Mesenchymal stem cell (in vitro differentiated cells and primary cell): ENCODE measurements at regions not wholly inside any gene's neighbourhood (a gene's known extent, or its start where the extent isn't known, plus 50 kb on each side); places are given as distances from the start of the nearest gene placed in this dataset.

Source experiments
- DNase-seq: peaks from one replicate; pipeline ENCODE4 v3.0.0-alpha.2; 2013
- H2AFZ ChIP-seq: one replicate; pipeline ENCODE4 v1.6.1; 2013; ENCODE audit warnings: low read depth, mild to moderate bottlenecking, control low read depth, inconsistent platforms, low read length, moderate library complexity
- H2AK5ac ChIP-seq: 2 replicates; pipeline ENCODE4 v1.6.1; 2013; ENCODE audit warnings: low read length, moderate library complexity, mild to moderate bottlenecking, inconsistent platforms; ENCODE audit not compliant: severe bottlenecking
- H2BK120ac ChIP-seq: one replicate; pipeline ENCODE4 v1.6.1; 2013; ENCODE audit warnings: low read depth, mild to moderate bottlenecking, inconsistent platforms, low read length, moderate library complexity
- H2BK12ac ChIP-seq, 2 experiments: one replicate each; pipeline ENCODE4 v1.6.1; 2013; ENCODE audit warnings: inconsistent platforms in 2 of 2, low read length in 2 of 2, mild to moderate bottlenecking in 2 of 2, moderate library complexity in 2 of 2, control low read depth in 1 of 2
- H2BK15ac ChIP-seq: one replicate; pipeline ENCODE4 v1.6.1; 2013; ENCODE audit warnings: mild to moderate bottlenecking, low read depth, inconsistent platforms; ENCODE audit not compliant: poor library complexity, severe bottlenecking
- H2BK5ac ChIP-seq: 2 replicates; pipeline ENCODE4 v1.6.1; 2013; ENCODE audit warnings: low read depth, mild to moderate bottlenecking, low read length, control low read depth, inconsistent platforms; ENCODE audit not compliant: poor library complexity, severe bottlenecking
- H3K14ac ChIP-seq, 2 experiments: one replicate each; pipeline ENCODE4 v1.6.1; 2013; ENCODE audit warnings: inconsistent platforms in 2 of 2, low read length in 2 of 2, control low read depth in 1 of 2, mild to moderate bottlenecking in 1 of 2, moderate library complexity in 1 of 2
- H3K18ac ChIP-seq, 2 experiments: one replicate each; pipeline ENCODE4 v1.6.1; 2013; ENCODE audit warnings: inconsistent platforms in 2 of 2, low read length in 2 of 2, control low read depth in 1 of 2, low read depth in 1 of 2, mild to moderate bottlenecking in 1 of 2
- H3K23ac ChIP-seq, 2 experiments: one replicate each; pipeline ENCODE4 v1.6.1; 2013; ENCODE audit warnings: inconsistent platforms in 2 of 2, low read length in 2 of 2, mild to moderate bottlenecking in 2 of 2, moderate library complexity in 2 of 2, control low read depth in 1 of 2
- H3K27ac ChIP-seq: 2 replicates; pipeline ENCODE4 v1.5.1; 2013; ENCODE audit warnings: mild to moderate bottlenecking, moderate library complexity, low read length, control low read depth, inconsistent platforms; ENCODE audit not compliant: poor library complexity, severe bottlenecking
- H3K27me3 ChIP-seq, 2 experiments: 2 replicates each; pipeline versions ENCODE4 v1.6.1 to v1.7.0; 2013; ENCODE audit warnings: low read length in 2 of 2, mild to moderate bottlenecking in 2 of 2, moderate library complexity in 2 of 2, control low read depth in 1 of 2, inconsistent platforms in 1 of 2; ENCODE audit not compliant: control insufficient read depth in 1 of 2, insufficient read depth in 1 of 2
- H3K36me3 ChIP-seq, 2 experiments: 2 replicates each; pipeline versions ENCODE4 v1.6.1 to v1.7.0; 2013; ENCODE audit warnings: low read length in 2 of 2, control low read depth in 1 of 2, inconsistent platforms in 1 of 2, low read depth in 1 of 2, mild to moderate bottlenecking in 1 of 2; ENCODE audit not compliant: insufficient read depth in 2 of 2, control insufficient read depth in 1 of 2
- H3K4ac ChIP-seq, 2 experiments: one replicate each; pipeline ENCODE4 v1.6.1; 2013; ENCODE audit warnings: inconsistent platforms in 2 of 2, low read length in 2 of 2, mild to moderate bottlenecking in 2 of 2, moderate library complexity in 2 of 2, control low read depth in 1 of 2, low read depth in 1 of 2
- H3K4me1 ChIP-seq: 2 replicates; pipeline ENCODE4 v1.6.1; 2013; ENCODE audit warnings: low read depth, low read length, control low read depth; ENCODE audit not compliant: control insufficient read depth, insufficient read depth
- H3K4me2 ChIP-seq: 2 replicates; pipeline ENCODE4 v1.6.1; 2013; ENCODE audit warnings: low read length, mild to moderate bottlenecking, inconsistent platforms; ENCODE audit not compliant: poor library complexity, severe bottlenecking
- H3K4me3 ChIP-seq, 2 experiments: 2 replicates each; pipeline versions ENCODE4 v1.5.1 to v1.7.0; 2013; ENCODE audit warnings: low read length in 2 of 2, mild to moderate bottlenecking in 2 of 2, control low read depth in 1 of 2, low read depth in 1 of 2; ENCODE audit not compliant: insufficient read depth in 1 of 2
- H3K79me1 ChIP-seq: replicated peaks from 2 replicates; pipeline ENCODE4 v1.6.1; 2013; ENCODE audit warnings: mild to moderate bottlenecking, control low read depth, low read length, inconsistent platforms; ENCODE audit not compliant: poor library complexity, severe bottlenecking
- H3K9ac ChIP-seq: 2 replicates; pipeline ENCODE4 v1.7.0; 2013; ENCODE audit warnings: mild to moderate bottlenecking, low read length, moderate library complexity
- H3K9me3 ChIP-seq: 2 replicates; pipeline ENCODE4 v1.7.0; 2013; ENCODE audit warnings: mild to moderate bottlenecking, low read length; ENCODE audit not compliant: control insufficient read depth
- H4K8ac ChIP-seq: one replicate; pipeline ENCODE4 v1.6.1; 2013; ENCODE audit warnings: inconsistent platforms, mild to moderate bottlenecking, low read length, moderate library complexity
- H4K91ac ChIP-seq: one replicate; pipeline ENCODE4 v1.6.1; 2013; ENCODE audit warnings: mild to moderate bottlenecking, low read length, inconsistent platforms
- WGBS: methylation state at CpG from one replicate; pipeline ENCODE4 v1.1.7; 2013; ENCODE audit warnings: mixed read lengths; 5-methylcytosine and 5-hydroxymethylcytosine counted together

GRCh38 chr4:124910327-124910726 is 197.8 kb upstream of the ANKRD50 start:
- Histone ChIP-seq H3K27me3 (no peaks in the 10 kb centered on the region), H3K4me2 (no peak overlapping the region), H4K8ac (no peak overlapping the region), H2AK5ac (no peak overlapping the region), H3K14ac (no peak overlapping the region), H3K4me3 (no peak overlapping the region), H3K27ac (no peak overlapping the region), H3K9me3 (peaks cover 20% of the 10 kb centered on the region), H2BK15ac (no peak overlapping the region), H3K4me1 (no peaks in the 10 kb centered on the region), H2BK12ac (no peak overlapping the region), H3K79me1 (no peaks in the 10 kb centered on the region), H3K23ac (no peak overlapping the region), H3K36me3 (no peaks in the 10 kb centered on the region), H2AFZ (no peak overlapping the region), H2BK5ac (no peak overlapping the region), H4K91ac (no peak overlapping the region), H3K18ac (no peak overlapping the region), H3K4ac (no peak overlapping the region), H3K9ac (no peak overlapping the region), H2BK120ac (no peak overlapping the region)
- no peak for DNase-seq

- Histone ChIP-seq H4K8ac (no peak overlapping the region), H2BK120ac (no peak overlapping the region), H3K18ac (peak overlapping the region in 1 of 2 experiments; percentile 12), H2BK15ac (no peak overlapping the region), H3K4ac (no peak overlapping the region), H3K4me1 (no peaks in the 10 kb centered on the region), H3K9ac (no peak overlapping the region), H2BK5ac (no peak overlapping the region), H2AK5ac (no peak overlapping the region), H3K27me3 (no peaks in the 10 kb centered on the region), H3K27ac (no peak overlapping the region), H4K91ac (no peak overlapping the region), H3K4me2 (no peak overlapping the region), H2BK12ac (no peak overlapping the region), H3K79me1 (no peaks in the 10 kb centered on the region), H3K14ac (no peak overlapping the region), H3K36me3 (no peaks in the 10 kb centered on the region), H3K23ac (no peak overlapping the region), H2AFZ (no peak overlapping the region), H3K4me3 (no peak overlapping the region), H3K9me3 (peaks cover 13% of the 10 kb centered on the region)
- DNase-seq, result no peak
- WGBS, result 90% methylated on average over 2 of the region's 3 CpGs
These were observed 195.3 kb upstream of the ANKRD50 start for GRCh38 chr4:124907881-124908280.

GRCh38 chr4:124905441-124905840 is 192.9 kb upstream of the ANKRD50 start:
- Histone ChIP-seq H3K23ac (no peak overlapping the region), H3K9ac (no peak overlapping the region)
- no CpG with 5 or more reads among the region's 4 CpGs for WGBS

GRCh38 chr4:124904723-124905388 is 192.3 kb upstream of the ANKRD50 start:
- DNase-seq, result no peak
- Histone ChIP-seq H3K23ac (no peak overlapping the region), H3K9ac (no peak overlapping the region), H3K27me3 (no peaks in the 10 kb centered on the region), H2BK15ac (no peak overlapping the region), H2AFZ (no peak overlapping the region), H4K91ac (no peak overlapping the region), H2BK5ac (no peak overlapping the region), H3K9me3 (no peaks in the 10 kb centered on the region), H3K36me3 (no peaks in the 10 kb centered on the region), H3K14ac (no peak overlapping the region), H3K79me1 (no peaks in the 10 kb centered on the region), H4K8ac (no peak overlapping the region), H3K4me2 (no peak overlapping the region), H2BK120ac (no peak overlapping the region), H3K4me1 (no peaks in the 10 kb centered on the region), H3K4ac (no peak overlapping the region), H2AK5ac (no peak overlapping the region), H3K27ac (no peak overlapping the region), H3K18ac (no peak overlapping the region), H2BK12ac (no peak overlapping the region), H3K4me3 (no peak overlapping the region)

More at GRCh38 chr4:124905441-124905840, 192.9 kb upstream of the ANKRD50 start:
- Histone ChIP-seq H3K36me3 (no peaks in the 10 kb centered on the region), H2BK120ac (no peak overlapping the region), H3K79me1 (no peaks in the 10 kb centered on the region), H3K4ac (no peak overlapping the region), H3K4me1 (no peaks in the 10 kb centered on the region), H3K27ac (no peak overlapping the region), H3K9me3 (no peaks in the 10 kb centered on the region), H4K8ac (no peak overlapping the region), H4K91ac (no peak overlapping the region), H2BK5ac (no peak overlapping the region), H3K4me3 (no peak overlapping the region), H2BK12ac (no peak overlapping the region), H2AK5ac (no peak overlapping the region), H3K14ac (no peak overlapping the region), H3K27me3 (no peaks in the 10 kb centered on the region), H3K4me2 (no peak overlapping the region), H2BK15ac (no peak overlapping the region), H3K18ac (no peak overlapping the region), H2AFZ (no peak overlapping the region)
- DNase-seq, result no peak
